ENCODE measurements at regions not wholly inside any gene's neighbourhood (a gene's known extent, or its start where the extent isn't known, plus 50 kb on each side); places are given as distances from the start of the nearest gene placed in this dataset.

GRCh38 chr3:8341821-8342247, 159.8 kb upstream of the LMCD1 start:
- Histone ChIP-seq H3K9me2 (ENCODE audit: low read depth, low read length) (no peaks in the 10 kb centered on the region), H3K4me3 (ENCODE audit: low read depth, low read length, poor library complexity, severe bottlenecking) (no peak overlapping the region), H3K27ac (ENCODE audit: low read depth, low read length, poor library complexity, severe bottlenecking) (no peak overlapping the region), H3K36me3 (ENCODE audit: insufficient read depth, low read length) (no peaks in the 10 kb centered on the region), H4K20me1 (ENCODE audit: insufficient read depth, low read length) (no peaks in the 10 kb centered on the region), H3K4me2 (ENCODE audit: low read length) (no peak overlapping the region), H3F3A (ENCODE audit: insufficient read depth, low read length) (no peaks in the 10 kb centered on the region), H3K79me2 (ENCODE audit: insufficient read depth, low read length) (no peaks in the 10 kb centered on the region), H3K9ac (ENCODE audit: low read length) (no peak overlapping the region), H3K27me3 (ENCODE audit: insufficient read depth, low read length) (no peaks in the 10 kb centered on the region), H2AFZ (ENCODE audit: low read length) (no peak overlapping the region), H3K4me1 (ENCODE audit: insufficient read depth, low read length, severe bottlenecking) (no peaks in the 10 kb centered on the region), H3K9me3 (ENCODE audit: low read length) (no peaks in the 10 kb centered on the region)
- no peak for TF ChIP-seq EZH2 (IDR thresholded peaks at IDR 0.05; ENCODE audit: borderline replicate concordance, low read length)

DNA sequence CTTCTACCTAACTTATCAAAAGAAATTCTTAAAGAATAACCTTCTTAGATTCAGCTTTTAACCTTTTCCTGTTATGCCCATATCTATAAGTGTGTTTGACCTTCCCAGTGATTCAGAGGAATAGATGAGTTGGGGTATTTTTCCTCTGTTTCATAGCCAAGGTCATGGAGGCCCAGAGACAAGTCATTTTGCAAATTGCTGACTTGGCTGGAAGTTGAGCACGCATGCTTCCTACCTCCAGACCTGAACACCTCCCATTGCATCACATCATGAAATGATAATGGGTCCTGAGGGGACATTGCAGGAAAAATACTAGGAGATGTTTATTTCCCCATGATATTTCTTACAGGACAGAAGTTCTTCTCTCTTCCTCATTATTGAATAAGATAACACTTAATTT, 158.6 kb upstream of the LMCD1 start:
- no peak overlapping the region for H3K4me2 ChIP-seq (ENCODE audit: low read length)
- H3K9me3 ChIP-seq (ENCODE audit: low read length) = 0 out of 2 replicates have a peak, but pooled peaks cover under 1% of the 10 kb centered on the region
- no peak overlapping the region for H3K27ac ChIP-seq (ENCODE audit: low read depth, low read length, poor library complexity, severe bottlenecking)
- no peaks in the 10 kb centered on the region for H3K9me2 ChIP-seq (ENCODE audit: low read depth, low read length)
- no peaks in the 10 kb centered on the region for H3K79me2 ChIP-seq (ENCODE audit: insufficient read depth, low read length)
- H3K36me3 ChIP-seq (ENCODE audit: insufficient read depth, low read length) = no peaks in the 10 kb centered on the region
- H2AFZ ChIP-seq (ENCODE audit: low read length) = no peak overlapping the region
- no peak overlapping the region for H3K9ac ChIP-seq (ENCODE audit: low read length)
- H4K20me1 ChIP-seq (ENCODE audit: insufficient read depth, low read length) = no peaks in the 10 kb centered on the region
- H3F3A ChIP-seq (ENCODE audit: insufficient read depth, low read length) = no peaks in the 10 kb centered on the region
- TF ChIP-seq CTCF (IDR thresholded peaks at IDR 0.05; ENCODE audit: low read length) = no peak
- no peak for TF ChIP-seq EZH2 (IDR thresholded peaks at IDR 0.05; ENCODE audit: borderline replicate concordance, low read length)
- H3K27me3 ChIP-seq (ENCODE audit: insufficient read depth, low read length) = no peaks in the 10 kb centered on the region
- H3K4me3 ChIP-seq (ENCODE audit: low read depth, low read length, poor library complexity, severe bottlenecking) = no peak overlapping the region
- no peaks in the 10 kb centered on the region for H3K4me1 ChIP-seq (ENCODE audit: insufficient read depth, low read length, severe bottlenecking)

GRCh38 chr3:8345398-8345797, 156.2 kb upstream of the LMCD1 start:
- Histone ChIP-seq H3K27me3 (ENCODE audit: insufficient read depth, low read length) (no peaks in the 10 kb centered on the region), H3K9me2 (ENCODE audit: low read depth, low read length) (no peaks in the 10 kb centered on the region), H3K79me2 (ENCODE audit: insufficient read depth, low read length) (no peaks in the 10 kb centered on the region), H3K9ac (ENCODE audit: low read length) (no peak overlapping the region), H3K4me1 (ENCODE audit: insufficient read depth, low read length, severe bottlenecking) (no peaks in the 10 kb centered on the region), H2AFZ (ENCODE audit: low read length) (no peak overlapping the region), H3K4me3 (ENCODE audit: low read depth, low read length, poor library complexity, severe bottlenecking) (no peak overlapping the region), H3K9me3 (ENCODE audit: low read length) (0 out of 2 replicates have a peak, but pooled peaks cover 3% of the 10 kb centered on the region), H3K36me3 (ENCODE audit: insufficient read depth, low read length) (no peaks in the 10 kb centered on the region), H3K4me2 (ENCODE audit: low read length) (no peak overlapping the region), H3F3A (ENCODE audit: insufficient read depth, low read length) (no peaks in the 10 kb centered on the region), H3K27ac (ENCODE audit: low read depth, low read length, poor library complexity, severe bottlenecking) (no peak overlapping the region), H4K20me1 (ENCODE audit: insufficient read depth, low read length) (no peaks in the 10 kb centered on the region)
- TF ChIP-seq EZH2 (IDR thresholded peaks at IDR 0.05; ENCODE audit: borderline replicate concordance, low read length) (no peak), CTCF (IDR thresholded peaks at IDR 0.05; ENCODE audit: low read length) (no peak)

GRCh38 chr3:8348076-8348475, 153.5 kb upstream of the LMCD1 start:
- Histone ChIP-seq H3K27ac (ENCODE audit: low read depth, low read length, poor library complexity, severe bottlenecking) (no peak overlapping the region), H3K79me2 (ENCODE audit: insufficient read depth, low read length) (no peaks in the 10 kb centered on the region), H3K36me3 (ENCODE audit: insufficient read depth, low read length) (no peaks in the 10 kb centered on the region), H3K9me3 (ENCODE audit: low read length) (0 out of 2 replicates have a peak, but pooled peaks cover 3% of the 10 kb centered on the region), H3K27me3 (ENCODE audit: insufficient read depth, low read length) (no peaks in the 10 kb centered on the region), H3K9me2 (ENCODE audit: low read depth, low read length) (no peaks in the 10 kb centered on the region), H2AFZ (ENCODE audit: low read length) (no peak overlapping the region), H3K4me2 (ENCODE audit: low read length) (no peak overlapping the region), H3K9ac (ENCODE audit: low read length) (no peak overlapping the region), H3K4me3 (ENCODE audit: low read depth, low read length, poor library complexity, severe bottlenecking) (no peak overlapping the region), H3F3A (ENCODE audit: insufficient read depth, low read length) (no peaks in the 10 kb centered on the region), H3K4me1 (ENCODE audit: insufficient read depth, low read length, severe bottlenecking) (no peaks in the 10 kb centered on the region), H4K20me1 (ENCODE audit: insufficient read depth, low read length) (no peaks in the 10 kb centered on the region)
- no peak for TF ChIP-seq EZH2 (IDR thresholded peaks at IDR 0.05; ENCODE audit: borderline replicate concordance, low read length)
- no peak for TF ChIP-seq CTCF (IDR thresholded peaks at IDR 0.05; ENCODE audit: low read length)

Measured in OCI-LY1 (cell line).